Mesenchymal stem cell (in vitro differentiated cells and primary cell): ENCODE measurements at regions not wholly inside any gene's neighbourhood (a gene's known extent, or its start where the extent isn't known, plus 50 kb on each side); places are given as distances from the start of the nearest gene placed in this dataset.

Source experiments
- DNase-seq: peaks from one replicate; pipeline ENCODE4 v3.0.0-alpha.2; 2013
- H2AFZ ChIP-seq: one replicate; pipeline ENCODE4 v1.6.1; 2013; ENCODE audit warnings: low read depth, mild to moderate bottlenecking, control low read depth, inconsistent platforms, low read length, moderate library complexity
- H2AK5ac ChIP-seq: 2 replicates; pipeline ENCODE4 v1.6.1; 2013; ENCODE audit warnings: low read length, moderate library complexity, mild to moderate bottlenecking, inconsistent platforms; ENCODE audit not compliant: severe bottlenecking
- H2BK120ac ChIP-seq: one replicate; pipeline ENCODE4 v1.6.1; 2013; ENCODE audit warnings: low read depth, mild to moderate bottlenecking, inconsistent platforms, low read length, moderate library complexity
- H2BK12ac ChIP-seq, 2 experiments: one replicate each; pipeline ENCODE4 v1.6.1; 2013; ENCODE audit warnings: inconsistent platforms in 2 of 2, low read length in 2 of 2, mild to moderate bottlenecking in 2 of 2, moderate library complexity in 2 of 2, control low read depth in 1 of 2
- H2BK15ac ChIP-seq: one replicate; pipeline ENCODE4 v1.6.1; 2013; ENCODE audit warnings: mild to moderate bottlenecking, low read depth, inconsistent platforms; ENCODE audit not compliant: poor library complexity, severe bottlenecking
- H2BK5ac ChIP-seq: 2 replicates; pipeline ENCODE4 v1.6.1; 2013; ENCODE audit warnings: low read depth, mild to moderate bottlenecking, low read length, control low read depth, inconsistent platforms; ENCODE audit not compliant: poor library complexity, severe bottlenecking
- H3K14ac ChIP-seq, 2 experiments: one replicate each; pipeline ENCODE4 v1.6.1; 2013; ENCODE audit warnings: inconsistent platforms in 2 of 2, low read length in 2 of 2, control low read depth in 1 of 2, mild to moderate bottlenecking in 1 of 2, moderate library complexity in 1 of 2
- H3K18ac ChIP-seq, 2 experiments: one replicate each; pipeline ENCODE4 v1.6.1; 2013; ENCODE audit warnings: inconsistent platforms in 2 of 2, low read length in 2 of 2, control low read depth in 1 of 2, low read depth in 1 of 2, mild to moderate bottlenecking in 1 of 2
- H3K23ac ChIP-seq, 2 experiments: one replicate each; pipeline ENCODE4 v1.6.1; 2013; ENCODE audit warnings: inconsistent platforms in 2 of 2, low read length in 2 of 2, mild to moderate bottlenecking in 2 of 2, moderate library complexity in 2 of 2, control low read depth in 1 of 2
- H3K27ac ChIP-seq: 2 replicates; pipeline ENCODE4 v1.5.1; 2013; ENCODE audit warnings: mild to moderate bottlenecking, moderate library complexity, low read length, control low read depth, inconsistent platforms; ENCODE audit not compliant: poor library complexity, severe bottlenecking
- H3K27me3 ChIP-seq, 2 experiments: 2 replicates each; pipeline versions ENCODE4 v1.6.1 to v1.7.0; 2013; ENCODE audit warnings: low read length in 2 of 2, mild to moderate bottlenecking in 2 of 2, moderate library complexity in 2 of 2, control low read depth in 1 of 2, inconsistent platforms in 1 of 2; ENCODE audit not compliant: control insufficient read depth in 1 of 2, insufficient read depth in 1 of 2
- H3K36me3 ChIP-seq, 2 experiments: 2 replicates each; pipeline versions ENCODE4 v1.6.1 to v1.7.0; 2013; ENCODE audit warnings: low read length in 2 of 2, control low read depth in 1 of 2, inconsistent platforms in 1 of 2, low read depth in 1 of 2, mild to moderate bottlenecking in 1 of 2; ENCODE audit not compliant: insufficient read depth in 2 of 2, control insufficient read depth in 1 of 2
- H3K4ac ChIP-seq, 2 experiments: one replicate each; pipeline ENCODE4 v1.6.1; 2013; ENCODE audit warnings: inconsistent platforms in 2 of 2, low read length in 2 of 2, mild to moderate bottlenecking in 2 of 2, moderate library complexity in 2 of 2, control low read depth in 1 of 2, low read depth in 1 of 2
- H3K4me1 ChIP-seq: 2 replicates; pipeline ENCODE4 v1.6.1; 2013; ENCODE audit warnings: low read depth, low read length, control low read depth; ENCODE audit not compliant: control insufficient read depth, insufficient read depth
- H3K4me2 ChIP-seq: 2 replicates; pipeline ENCODE4 v1.6.1; 2013; ENCODE audit warnings: low read length, mild to moderate bottlenecking, inconsistent platforms; ENCODE audit not compliant: poor library complexity, severe bottlenecking
- H3K4me3 ChIP-seq, 2 experiments: 2 replicates each; pipeline versions ENCODE4 v1.5.1 to v1.7.0; 2013; ENCODE audit warnings: low read length in 2 of 2, mild to moderate bottlenecking in 2 of 2, control low read depth in 1 of 2, low read depth in 1 of 2; ENCODE audit not compliant: insufficient read depth in 1 of 2
- H3K79me1 ChIP-seq: replicated peaks from 2 replicates; pipeline ENCODE4 v1.6.1; 2013; ENCODE audit warnings: mild to moderate bottlenecking, control low read depth, low read length, inconsistent platforms; ENCODE audit not compliant: poor library complexity, severe bottlenecking
- H3K9ac ChIP-seq: 2 replicates; pipeline ENCODE4 v1.7.0; 2013; ENCODE audit warnings: mild to moderate bottlenecking, low read length, moderate library complexity
- H3K9me3 ChIP-seq: 2 replicates; pipeline ENCODE4 v1.7.0; 2013; ENCODE audit warnings: mild to moderate bottlenecking, low read length; ENCODE audit not compliant: control insufficient read depth
- H4K8ac ChIP-seq: one replicate; pipeline ENCODE4 v1.6.1; 2013; ENCODE audit warnings: inconsistent platforms, mild to moderate bottlenecking, low read length, moderate library complexity
- H4K91ac ChIP-seq: one replicate; pipeline ENCODE4 v1.6.1; 2013; ENCODE audit warnings: mild to moderate bottlenecking, low read length, inconsistent platforms
- WGBS: methylation state at CpG from one replicate; pipeline ENCODE4 v1.1.7; 2013; ENCODE audit warnings: mixed read lengths; 5-methylcytosine and 5-hydroxymethylcytosine counted together

DNA sequence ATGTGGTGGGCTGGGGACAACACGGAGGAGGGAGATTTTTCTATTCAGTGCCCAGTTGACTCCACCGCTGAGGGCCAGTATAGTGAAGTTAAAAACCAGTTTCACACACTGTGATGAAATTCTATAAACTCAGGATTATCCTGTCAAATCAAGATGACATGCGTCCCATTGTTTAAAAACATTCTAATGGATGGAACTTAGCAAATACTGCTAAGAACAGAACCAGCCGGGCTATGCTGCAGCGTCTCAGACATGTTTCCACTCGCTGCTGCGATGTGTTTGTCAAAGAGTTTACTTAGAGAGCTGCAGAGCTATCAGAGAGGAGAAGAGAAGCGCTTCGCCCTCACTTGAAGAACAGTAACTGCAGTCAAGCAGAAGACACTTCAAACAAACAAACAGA lies 212.6 kb upstream of the FOXQ1 start:
- H3K27ac ChIP-seq, result no peak overlapping the region

DNA sequence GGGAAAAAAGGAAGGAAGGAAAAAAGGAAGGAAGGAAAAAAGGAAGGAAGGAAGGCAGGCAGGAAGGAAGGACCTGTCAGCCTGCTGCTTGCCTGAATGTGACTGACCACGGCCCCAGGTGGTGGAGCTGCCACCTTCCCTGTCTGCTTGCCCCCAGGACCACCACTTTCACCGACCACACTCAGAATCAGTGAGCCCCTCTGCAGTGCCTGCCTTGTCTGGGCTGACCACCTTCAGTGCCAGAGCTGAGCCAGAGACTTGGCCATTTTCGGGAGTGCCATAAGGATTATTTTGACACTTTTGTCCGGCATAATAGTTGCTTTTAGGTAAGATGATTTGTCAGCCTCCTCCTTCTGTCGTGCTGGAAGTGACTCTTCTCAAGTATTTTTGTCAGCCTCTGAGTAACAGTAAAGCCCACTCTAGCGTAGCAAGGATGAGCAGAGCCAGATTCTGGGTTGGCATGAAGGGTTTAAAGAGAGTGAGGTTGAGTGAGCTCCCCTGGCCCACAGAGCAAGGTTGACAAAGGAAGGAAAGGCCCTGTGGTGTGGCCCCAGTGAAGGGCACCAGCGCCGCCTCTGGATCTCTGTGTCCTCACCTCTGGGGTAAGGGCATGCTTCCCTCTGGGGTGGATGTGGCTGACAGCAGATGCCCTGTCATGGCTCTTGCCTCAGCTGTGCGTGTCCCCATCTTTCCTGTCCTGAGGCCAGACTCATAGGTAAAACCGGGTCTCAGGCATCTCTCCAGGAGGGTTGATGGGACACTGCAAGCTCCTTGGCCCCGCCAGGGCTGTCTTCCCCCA lies 214.7 kb upstream of the FOXQ1 start:
- H3K4me2 ChIP-seq, result no peak overlapping the region
- no peak overlapping the region for H3K4me3 ChIP-seq
- H2AK5ac ChIP-seq, result no peak overlapping the region
- H3K14ac ChIP-seq, result no peak overlapping the region
- H3K23ac ChIP-seq, result no peak overlapping the region
- WGBS, result 86% methylated on average over 11 of the region's 11 CpGs
- no peak overlapping the region for H3K9ac ChIP-seq
- H2BK12ac ChIP-seq, result peak overlapping the region in 1 of 2 experiments; percentile 4
- H2BK120ac ChIP-seq, result no peak overlapping the region
- H2AFZ ChIP-seq, result no peak overlapping the region
- no peak overlapping the region for H2BK5ac ChIP-seq
- H3K36me3 ChIP-seq, result no peaks in the 10 kb centered on the region
- peak overlapping the region; percentile 10 for H4K91ac ChIP-seq
- peak overlapping the region in 1 of 2 experiments; percentile 41 for H3K4ac ChIP-seq
- H4K8ac ChIP-seq, result no peak overlapping the region
- H3K9me3 ChIP-seq, result no peaks in the 10 kb centered on the region
- H2BK15ac ChIP-seq, result no peak overlapping the region
- no peaks in the 10 kb centered on the region for H3K4me1 ChIP-seq
- no peak overlapping the region for H3K18ac ChIP-seq
- no peaks in the 10 kb centered on the region for H3K79me1 ChIP-seq
- H3K27ac ChIP-seq, result no peak overlapping the region
- no peak for DNase-seq
- H3K27me3 ChIP-seq, result peaks cover 0 to 35% of the 10 kb centered on the region in 2 experiments

More for the DNA sequence above, 212.6 kb upstream of the FOXQ1 start:
- no peak overlapping the region for H3K4me3 ChIP-seq
- 54% methylated on average over 9 of the region's 9 CpGs for WGBS
- no peak overlapping the region for H4K8ac ChIP-seq
- H3K14ac ChIP-seq, result no peak overlapping the region
- no peaks in the 10 kb centered on the region for H3K9me3 ChIP-seq
- H3K18ac ChIP-seq, result no peak overlapping the region
- DNase-seq, result no peak
- H3K9ac ChIP-seq, result no peak overlapping the region
- no peak overlapping the region for H2AK5ac ChIP-seq
- H3K4me2 ChIP-seq, result no peak overlapping the region
- no peaks in the 10 kb centered on the region for H3K4me1 ChIP-seq
- no peak overlapping the region for H2BK120ac ChIP-seq
- no peaks in the 10 kb centered on the region for H3K36me3 ChIP-seq
- H2BK15ac ChIP-seq, result no peak overlapping the region
- H2BK5ac ChIP-seq, result no peak overlapping the region
- H3K79me1 ChIP-seq, result no peaks in the 10 kb centered on the region
- H4K91ac ChIP-seq, result no peak overlapping the region
- H2BK12ac ChIP-seq, result no peak overlapping the region
- H3K4ac ChIP-seq, result peak overlapping the region in 1 of 2 experiments; percentile 7
- peaks cover 8 to 38% of the 10 kb centered on the region in 2 experiments for H3K27me3 ChIP-seq
- H3K23ac ChIP-seq, result no peak overlapping the region
- H2AFZ ChIP-seq, result no peak overlapping the region

DNA sequence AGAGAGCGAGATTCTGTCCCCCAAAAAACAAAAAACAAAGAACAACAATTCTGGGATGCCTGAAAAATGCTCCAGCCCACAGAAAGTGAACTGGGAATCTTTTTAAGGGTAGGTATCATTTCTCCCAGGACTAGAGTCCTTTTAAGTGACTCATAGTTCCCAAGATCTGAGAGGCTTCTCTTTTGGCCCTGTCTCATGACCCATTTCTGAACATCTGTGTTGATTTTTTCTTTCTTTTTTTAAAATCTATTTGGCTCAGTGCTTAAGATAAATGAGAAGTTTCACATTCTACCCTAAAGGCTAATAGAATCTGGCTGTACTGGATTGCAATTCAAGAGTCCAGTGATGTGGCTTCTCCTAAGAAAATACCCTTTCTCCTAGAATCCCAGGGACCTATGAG lies 217.6 kb upstream of the FOXQ1 start:
- Histone ChIP-seq H4K91ac (no peak overlapping the region), H4K8ac (no peak overlapping the region), H2BK5ac (no peak overlapping the region), H3K23ac (no peak overlapping the region), H2AFZ (no peak overlapping the region), H3K4me3 (no peak overlapping the region), H3K27ac (no peak overlapping the region), H3K14ac (no peak overlapping the region), H3K27me3 (peaks cover 0 to 9% of the 10 kb centered on the region in 2 experiments), H2BK15ac (no peak overlapping the region), H3K36me3 (no peaks in the 10 kb centered on the region), H2AK5ac (no peak overlapping the region), H3K4ac (no peak overlapping the region), H3K79me1 (no peaks in the 10 kb centered on the region), H2BK12ac (no peak overlapping the region), H3K4me1 (no peaks in the 10 kb centered on the region), H3K9ac (no peak overlapping the region), H3K4me2 (no peak overlapping the region), H3K9me3 (no peaks in the 10 kb centered on the region), H3K18ac (no peak overlapping the region), H2BK120ac (no peak overlapping the region)
- 80% methylated on average over 1 of the region's 1 CpG for WGBS
- peak; percentile 63 for DNase-seq

DNA sequence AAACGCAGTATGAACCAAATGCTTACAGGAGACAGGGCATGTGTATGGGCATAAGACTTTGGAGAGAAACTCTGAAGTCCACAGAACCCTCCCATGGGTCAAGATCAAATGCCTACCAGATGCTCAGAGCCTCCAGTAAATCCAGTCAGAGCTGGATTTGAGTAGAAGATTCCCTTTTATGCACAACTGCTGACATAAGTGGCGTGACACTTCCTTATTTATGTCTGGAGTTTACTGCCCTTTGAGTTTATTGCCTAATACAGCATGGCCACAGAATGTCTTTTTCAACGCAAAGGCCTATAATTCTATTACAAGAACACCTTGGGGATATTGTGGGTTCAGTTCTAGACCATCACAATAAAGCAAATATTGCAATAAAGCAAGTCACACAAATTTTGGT lies 220.0 kb upstream of the FOXQ1 start:
- Histone ChIP-seq H3K4ac (no peak overlapping the region), H3K4me1 (no peaks in the 10 kb centered on the region), H2BK15ac (no peak overlapping the region), H4K8ac (no peak overlapping the region), H3K14ac (no peak overlapping the region), H2BK12ac (no peak overlapping the region), H3K18ac (no peak overlapping the region), H3K36me3 (no peaks in the 10 kb centered on the region), H2AFZ (no peak overlapping the region), H3K9me3 (no peaks in the 10 kb centered on the region), H3K4me2 (no peak overlapping the region), H2AK5ac (no peak overlapping the region), H2BK5ac (no peak overlapping the region), H4K91ac (no peak overlapping the region), H3K79me1 (no peaks in the 10 kb centered on the region), H3K4me3 (no peak overlapping the region), H3K23ac (no peak overlapping the region), H3K27ac (no peak overlapping the region), H3K27me3 (peaks cover 0 to 12% of the 10 kb centered on the region in 2 experiments), H3K9ac (no peak overlapping the region), H2BK120ac (no peak overlapping the region)
- peak; percentile 68 for DNase-seq
- 25% methylated on average over 3 of the region's 3 CpGs for WGBS
